Stimulated activated CD8-positive, alpha-beta memory T cell treated with anti-CD3 and anti-CD28 coated beads, Interleukin-15, amount 100 ng/mL, for 1 hour (primary cell): ENCODE measurements at regions not wholly inside any gene's neighbourhood (a gene's known extent, or its start where the extent isn't known, plus 50 kb on each side); places are given as distances from the start of the nearest gene placed in this dataset.

Source experiments
- DNase-seq: peaks from one replicate; pipeline ENCODE4 v3.0.0-alpha.2; 2020; ENCODE audit warnings: low read depth

DNA sequence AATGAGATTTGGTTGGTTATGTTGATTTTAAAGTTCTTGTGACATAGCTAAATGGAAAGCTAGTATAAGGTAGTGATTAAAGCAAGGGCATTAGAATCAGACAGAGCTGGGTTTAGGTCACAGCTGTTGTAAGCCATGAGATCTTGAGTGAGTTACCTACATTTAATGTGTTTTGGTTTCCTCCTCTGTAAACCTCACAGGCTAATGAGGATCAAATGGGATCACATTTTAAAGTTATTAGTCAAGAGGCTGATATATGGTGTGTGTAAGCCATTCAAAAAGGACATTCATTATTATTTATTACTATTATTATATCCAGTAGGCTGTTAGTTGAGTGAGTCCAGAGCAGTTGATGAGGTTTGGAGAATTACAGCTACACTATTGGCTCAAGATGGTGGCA, 416.2 kb downstream of the IRS1 start:
- DNase-seq, result no peak

DNA sequence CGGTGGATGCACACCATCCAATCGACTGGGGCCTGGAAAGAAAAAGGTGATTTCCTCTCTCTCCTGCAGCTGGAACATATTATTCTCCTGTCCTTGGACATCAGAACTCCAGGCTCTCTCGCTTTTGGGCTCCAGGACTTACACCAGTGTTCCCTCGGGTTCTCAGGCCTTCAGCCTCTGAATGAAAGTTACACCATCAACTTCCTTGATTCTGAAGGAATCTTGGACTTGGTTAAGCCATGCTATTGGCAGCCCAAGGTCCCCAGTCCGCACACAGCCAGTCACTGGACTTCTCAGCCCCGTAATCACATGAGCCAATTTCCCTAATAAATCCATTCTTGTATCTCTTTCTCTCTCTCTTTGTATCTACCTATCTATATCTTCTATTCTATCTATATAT, 418.9 kb downstream of the IRS1 start:
- no peak for DNase-seq

DNA sequence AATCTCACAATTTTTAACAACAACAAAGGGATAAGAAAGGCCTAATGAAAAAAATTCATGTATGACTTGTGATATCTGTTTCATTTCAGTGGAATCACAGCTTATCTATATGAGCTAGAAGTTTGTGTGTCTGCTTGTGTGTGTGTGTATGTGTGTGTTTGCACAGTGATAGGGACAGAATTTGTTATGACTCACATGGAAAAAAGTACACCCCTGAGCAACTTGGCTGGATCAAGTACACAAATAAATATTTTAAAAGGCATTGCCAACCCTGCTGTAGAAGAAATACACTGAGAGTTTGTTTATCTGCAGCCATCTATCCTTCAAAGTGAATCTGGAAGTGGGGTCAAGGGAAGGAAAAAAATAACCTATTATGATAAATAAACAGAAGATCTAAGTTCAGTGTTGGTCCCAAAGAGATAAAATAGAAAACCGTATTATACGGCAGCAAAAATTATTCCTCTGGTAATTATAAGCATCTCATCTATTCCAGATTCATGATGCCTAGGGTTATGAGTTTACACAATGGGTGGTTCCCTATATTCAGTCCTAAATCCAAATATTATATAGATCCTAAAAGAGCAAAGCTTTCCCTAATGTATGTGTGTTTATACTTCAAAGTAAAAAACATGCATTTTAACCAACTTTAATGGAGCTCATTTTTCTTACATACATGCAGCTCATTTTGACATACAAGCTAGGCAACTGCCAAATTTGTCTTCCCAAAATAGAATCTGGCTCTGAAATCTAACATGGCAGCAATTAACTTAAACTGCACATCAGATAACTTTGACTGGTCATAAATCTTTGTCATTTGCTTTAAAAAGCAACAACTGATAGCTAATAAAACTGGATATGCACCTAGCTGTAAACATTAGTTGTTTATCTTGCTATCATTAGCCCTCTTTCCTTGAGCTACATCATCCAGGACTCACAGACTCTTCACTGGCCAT, 420.6 kb downstream of the IRS1 start:
- no peak for DNase-seq

DNA sequence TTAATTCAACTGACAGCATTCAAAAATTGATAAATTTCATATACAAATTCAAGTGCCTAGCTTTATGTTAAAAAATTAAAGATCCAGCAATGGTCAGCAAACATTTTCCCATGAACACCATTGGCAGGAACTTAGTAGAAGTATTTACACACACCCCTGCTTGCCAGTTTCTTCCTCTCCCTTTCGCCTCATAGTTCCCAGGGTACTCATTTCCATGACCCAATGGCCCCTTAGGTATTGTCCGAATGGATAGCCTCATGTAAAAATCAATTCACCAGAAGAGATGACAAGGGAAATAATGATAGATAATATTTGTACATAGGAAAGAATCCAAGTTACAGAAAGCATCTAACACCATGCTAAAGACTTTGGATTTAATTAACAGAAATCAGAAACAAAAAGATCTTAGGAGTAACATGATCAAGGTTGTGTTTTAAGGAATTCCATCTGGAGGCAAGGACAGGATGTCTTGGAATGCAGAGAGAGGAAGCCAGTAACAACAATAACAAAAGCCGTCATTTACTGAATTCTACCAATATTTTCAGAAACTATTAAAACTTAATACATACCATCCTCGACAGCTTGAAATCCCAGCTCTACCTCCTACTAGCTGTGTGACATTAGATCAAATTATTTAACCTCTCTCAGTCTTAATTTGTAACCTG, 423.0 kb downstream of the IRS1 start:
- no peak for DNase-seq

DNA sequence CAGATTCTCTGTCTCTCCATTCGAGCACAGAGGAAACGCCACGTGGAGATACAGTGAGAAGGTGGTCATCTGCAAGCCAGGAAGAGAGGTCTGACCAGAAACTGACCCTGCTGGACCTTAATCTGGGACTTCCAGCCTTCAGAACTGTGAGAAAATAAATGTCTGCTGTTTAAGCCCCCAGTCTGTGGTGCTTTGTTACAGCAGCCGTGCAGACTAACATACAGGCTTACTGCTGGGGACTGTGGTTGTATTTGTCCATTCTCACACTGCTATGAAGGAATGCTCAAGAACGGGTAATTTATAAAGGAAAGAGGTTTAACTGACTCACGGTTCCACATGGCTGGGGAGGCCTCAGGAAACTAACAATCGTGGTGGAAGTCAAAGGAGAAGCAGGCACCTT, 432.7 kb downstream of the IRS1 start:
- DNase-seq, result no peak

DNA sequence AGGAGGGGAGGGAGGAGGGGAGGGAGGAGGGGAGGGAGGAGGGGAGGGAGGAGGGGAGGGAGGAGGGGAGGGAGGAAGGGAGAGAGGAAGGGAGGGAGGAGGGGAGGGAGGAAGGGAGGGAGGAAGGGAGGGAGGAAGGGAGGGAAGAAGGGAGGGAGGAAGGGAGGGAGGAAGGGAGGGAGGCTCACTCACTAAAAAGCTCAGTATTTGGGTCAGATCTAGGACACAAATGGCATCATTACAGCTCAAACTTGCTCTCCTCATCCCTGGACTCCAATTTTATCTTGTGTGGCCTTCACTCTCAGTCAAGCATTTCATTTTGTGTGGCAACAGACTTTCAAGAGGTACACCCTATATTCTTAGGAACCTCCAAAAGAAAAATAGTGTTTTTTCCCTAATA, 435.4 kb downstream of the IRS1 start:
- no peak for DNase-seq

DNA sequence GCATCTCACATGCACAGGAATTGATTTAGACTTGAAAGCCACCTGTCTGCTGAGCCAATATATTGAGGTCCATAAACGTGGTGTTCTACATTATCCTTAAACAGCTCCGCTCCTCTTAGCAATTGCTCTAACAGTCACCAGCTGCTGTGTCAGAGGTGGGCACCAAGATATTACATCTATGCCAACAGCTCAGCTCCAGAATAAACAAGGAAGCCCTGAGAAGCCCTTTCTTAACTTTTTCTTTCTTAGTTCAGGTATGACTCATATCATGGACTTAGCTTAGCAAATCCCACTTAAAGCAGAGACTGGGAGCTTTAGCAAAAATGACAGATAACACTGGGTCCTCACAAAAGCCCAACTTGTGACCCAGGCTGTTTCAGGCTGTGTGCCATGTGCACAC, 436.6 kb downstream of the IRS1 start:
- no peak for DNase-seq

DNA sequence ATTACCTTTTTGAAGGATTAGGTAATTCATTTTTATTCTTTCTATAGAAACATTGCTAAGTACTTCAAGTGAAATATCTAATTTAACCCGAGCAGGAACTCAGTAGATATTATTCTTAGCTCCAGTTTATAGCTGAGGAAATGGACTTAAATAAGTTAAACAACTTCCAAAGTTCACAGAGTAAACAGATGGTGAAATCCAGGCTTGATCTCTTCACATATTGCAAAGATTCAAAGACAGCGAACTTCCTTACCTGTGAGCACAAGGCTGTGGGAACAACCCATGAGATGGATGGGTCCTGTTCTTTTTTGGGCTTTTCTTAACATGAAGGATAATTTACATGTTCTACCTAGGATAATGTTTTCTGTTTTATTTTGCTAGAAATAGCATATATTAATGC, 439.0 kb downstream of the IRS1 start:
- no peak for DNase-seq

DNA sequence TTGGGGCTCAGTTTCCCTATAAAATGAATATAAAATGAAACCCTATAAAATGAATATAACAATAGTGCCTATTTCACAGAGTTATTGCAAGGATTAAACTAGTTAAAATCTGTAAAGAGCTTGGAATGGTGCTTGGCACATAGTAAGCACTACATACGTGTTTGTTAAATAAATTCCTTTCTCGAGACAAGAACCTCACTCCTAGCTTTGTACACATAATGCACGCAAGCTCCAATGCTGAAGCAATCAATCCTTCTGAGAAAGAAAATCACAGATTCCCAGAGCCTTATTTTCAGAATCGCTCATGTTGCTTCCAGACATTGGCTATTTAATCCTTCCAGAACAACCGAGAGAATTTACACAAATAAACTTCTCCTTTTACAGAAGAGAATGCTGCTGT, 440.9 kb downstream of the IRS1 start:
- DNase-seq, result no peak

DNA sequence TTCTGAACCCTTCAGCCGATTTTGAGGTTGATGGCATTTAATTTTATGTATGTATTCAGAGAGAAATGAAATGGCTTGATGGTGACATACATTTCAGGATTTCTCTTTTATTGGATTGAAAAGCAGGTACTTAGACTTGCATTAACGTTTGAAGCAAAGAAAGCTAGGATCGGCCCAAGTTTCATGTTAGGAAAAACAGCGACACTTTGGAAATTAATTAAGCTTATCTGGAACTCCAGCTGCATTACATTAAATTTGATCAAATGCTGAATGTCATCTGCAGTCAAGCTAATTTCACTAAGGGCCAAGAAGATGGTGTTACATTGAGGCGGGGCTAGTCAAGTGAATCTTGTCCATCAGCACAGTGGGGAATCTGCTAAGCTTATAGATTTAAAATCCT, 441.8 kb downstream of the IRS1 start:
- no peak for DNase-seq

DNA sequence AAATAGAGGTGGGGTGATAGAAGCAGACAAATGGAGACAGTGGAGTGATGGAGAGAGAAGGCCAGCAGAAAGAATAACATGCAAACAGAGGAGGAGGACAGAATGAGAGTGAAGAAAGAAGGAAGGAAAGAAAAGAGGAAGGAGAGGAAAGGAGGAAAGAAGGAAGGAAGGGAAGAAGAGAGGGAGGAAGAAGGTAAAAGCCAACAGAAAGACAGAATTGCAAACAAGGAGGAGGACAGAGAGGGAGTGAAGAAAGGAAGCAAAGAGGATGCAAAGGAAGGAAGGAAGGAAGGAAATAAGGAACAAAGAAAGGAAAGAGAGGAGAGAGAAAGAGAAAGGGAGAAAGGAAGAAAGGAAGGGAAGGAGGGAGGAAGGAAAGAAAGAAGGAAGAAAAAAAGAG, 444.0 kb downstream of the IRS1 start:
- no peak for DNase-seq

DNA sequence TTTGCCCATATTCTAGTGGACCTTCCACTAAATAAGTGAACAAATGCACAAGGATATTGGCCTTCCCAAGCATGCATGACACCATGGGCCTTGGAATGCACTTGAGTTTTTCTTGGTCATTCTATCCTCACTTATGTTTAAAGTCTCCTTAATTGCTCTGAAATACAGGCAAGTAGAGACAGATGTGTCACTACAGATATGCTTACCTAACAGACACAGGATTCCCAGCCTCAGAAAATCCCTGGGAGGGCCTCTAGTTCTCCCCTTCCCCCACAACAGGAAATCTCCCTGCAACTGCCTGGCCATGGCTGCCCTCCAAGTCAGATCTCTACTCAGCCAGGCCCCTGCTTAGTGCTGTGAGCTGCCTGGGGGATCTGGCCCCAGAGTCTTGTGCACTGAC, 445.2 kb downstream of the IRS1 start:
- DNase-seq, result no peak

DNA sequence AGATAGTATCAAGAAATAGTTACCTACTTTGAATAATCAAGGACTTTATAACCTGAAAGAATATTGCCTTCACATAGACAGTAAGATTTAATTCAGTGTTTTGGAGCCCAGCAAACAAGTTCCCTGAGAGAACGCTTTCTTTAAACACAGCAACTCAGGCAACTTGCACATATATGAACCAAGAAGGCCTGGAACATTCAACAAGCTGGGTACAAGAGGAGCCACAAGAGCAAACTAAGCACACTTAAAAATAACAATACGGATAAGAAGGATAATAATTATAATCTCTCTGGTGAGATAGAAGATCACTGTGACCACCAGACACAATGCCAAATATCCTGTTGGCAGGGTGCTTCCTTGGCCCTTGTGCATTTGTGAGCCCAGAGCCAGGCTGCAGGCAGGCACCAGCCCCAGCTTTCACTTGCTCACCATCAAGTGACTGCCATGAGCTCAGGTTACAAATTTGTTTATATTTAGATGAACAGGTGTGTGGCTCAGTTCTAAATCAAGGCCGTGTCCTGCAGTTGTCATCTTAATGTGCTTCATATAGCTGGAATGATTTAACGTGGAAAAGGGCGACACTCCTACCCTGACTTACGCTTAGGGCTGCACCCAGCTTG, 446.6 kb downstream of the IRS1 start:
- no peak for DNase-seq

DNA sequence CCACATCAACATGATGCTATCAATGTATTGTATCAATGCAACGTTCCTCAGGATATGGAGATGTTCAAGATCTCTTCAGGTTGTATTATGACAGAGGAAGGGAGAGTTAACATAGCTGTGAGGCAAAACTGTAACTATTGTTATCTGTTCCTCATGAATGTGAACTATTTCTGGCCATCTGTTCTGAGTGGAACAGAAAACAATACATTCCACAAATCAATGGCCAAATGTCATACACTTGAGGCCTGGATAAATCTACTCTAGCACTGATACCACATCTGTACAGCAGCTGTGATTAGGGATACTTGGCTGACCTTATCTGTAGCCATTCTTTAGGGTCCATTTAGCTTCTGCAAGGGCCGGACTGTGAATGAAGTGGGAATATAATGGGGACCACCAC, 447.9 kb downstream of the IRS1 start:
- DNase-seq, result no peak

DNA sequence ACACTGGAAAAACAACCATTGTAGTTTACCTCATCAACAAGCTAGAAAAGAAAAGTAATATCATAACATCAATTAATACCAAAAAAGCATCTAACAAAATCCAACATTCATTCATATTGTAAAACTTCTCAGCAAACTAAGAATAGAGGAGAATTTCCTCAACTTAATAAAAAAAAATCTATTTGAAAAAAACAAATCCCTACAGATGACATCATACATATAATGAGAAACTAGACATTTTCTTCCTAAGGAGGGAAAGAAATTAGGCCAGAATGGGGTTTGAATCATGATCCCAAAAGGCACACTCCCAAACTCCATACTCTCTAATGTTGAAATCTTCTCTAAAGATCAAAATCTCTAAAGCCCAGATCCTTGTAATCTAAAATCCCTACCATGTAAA, 460.0 kb downstream of the IRS1 start:
- DNase-seq, result no peak

DNA sequence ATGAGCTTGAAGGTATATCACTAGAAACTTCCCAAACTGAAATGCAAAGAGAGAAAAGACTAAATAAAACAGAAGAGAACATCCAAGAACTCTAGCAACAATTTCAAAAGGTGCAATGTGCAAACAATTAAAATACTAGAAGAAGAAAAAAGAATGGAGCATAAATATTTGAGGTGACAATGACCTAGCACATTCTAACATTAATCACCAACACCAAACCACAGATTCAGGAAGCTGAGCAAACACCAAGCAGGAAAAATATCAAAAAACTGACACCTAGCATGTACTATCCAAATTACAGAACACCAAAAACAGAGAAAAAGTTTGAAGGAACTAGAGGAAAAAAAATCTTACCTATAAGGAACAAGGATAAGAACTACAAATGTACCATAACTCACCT, 460.8 kb downstream of the IRS1 start:
- no peak for DNase-seq

DNA sequence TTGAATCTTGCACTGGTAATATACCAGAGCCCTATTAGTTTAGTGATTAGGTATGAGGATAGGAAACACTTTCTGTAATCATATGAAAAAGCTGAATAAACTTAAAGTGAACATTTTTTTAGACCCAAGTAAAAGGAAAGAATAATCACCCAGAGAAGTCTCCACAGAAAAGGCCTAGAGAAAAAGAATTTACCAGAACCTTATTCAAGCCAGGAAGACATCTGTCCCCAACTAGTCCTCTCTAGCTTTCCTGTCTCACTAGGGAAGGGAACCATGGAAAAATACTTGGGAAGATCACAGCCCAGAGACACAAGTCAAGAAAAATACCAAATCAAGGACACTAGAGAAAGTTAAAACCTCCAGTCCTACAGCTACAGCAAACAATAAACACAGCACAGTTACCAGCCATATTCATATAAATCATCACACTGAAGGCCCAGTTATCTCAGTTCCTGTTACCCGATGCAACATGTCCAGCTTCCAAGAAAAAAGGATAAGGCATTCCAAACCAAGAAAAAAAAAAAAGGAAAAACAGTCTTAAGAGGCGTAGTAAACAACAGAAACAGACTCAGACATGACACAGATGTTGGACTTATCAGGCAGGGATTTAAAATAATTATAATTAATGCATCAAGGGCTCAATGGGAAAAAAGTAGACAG, 461.5 kb downstream of the IRS1 start:
- no peak for DNase-seq

DNA sequence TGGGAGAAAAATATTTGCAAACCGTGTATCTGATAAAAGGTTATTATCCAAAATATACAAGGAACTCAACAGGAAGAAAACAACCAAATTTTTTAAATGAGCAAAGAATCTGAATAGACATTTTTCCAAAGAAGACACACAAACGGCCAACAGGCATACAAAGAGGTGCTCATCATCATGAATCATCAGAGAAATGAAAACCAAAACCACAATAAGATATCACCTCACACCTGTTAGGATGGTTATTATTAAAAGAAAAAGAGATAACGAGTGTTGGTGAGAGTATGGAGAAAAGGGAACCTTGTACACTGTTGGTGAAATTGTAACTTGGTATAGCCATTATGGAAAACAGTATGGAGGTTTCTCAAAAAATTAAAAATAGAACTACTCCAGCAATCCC, 463.3 kb downstream of the IRS1 start:
- DNase-seq, result no peak

DNA sequence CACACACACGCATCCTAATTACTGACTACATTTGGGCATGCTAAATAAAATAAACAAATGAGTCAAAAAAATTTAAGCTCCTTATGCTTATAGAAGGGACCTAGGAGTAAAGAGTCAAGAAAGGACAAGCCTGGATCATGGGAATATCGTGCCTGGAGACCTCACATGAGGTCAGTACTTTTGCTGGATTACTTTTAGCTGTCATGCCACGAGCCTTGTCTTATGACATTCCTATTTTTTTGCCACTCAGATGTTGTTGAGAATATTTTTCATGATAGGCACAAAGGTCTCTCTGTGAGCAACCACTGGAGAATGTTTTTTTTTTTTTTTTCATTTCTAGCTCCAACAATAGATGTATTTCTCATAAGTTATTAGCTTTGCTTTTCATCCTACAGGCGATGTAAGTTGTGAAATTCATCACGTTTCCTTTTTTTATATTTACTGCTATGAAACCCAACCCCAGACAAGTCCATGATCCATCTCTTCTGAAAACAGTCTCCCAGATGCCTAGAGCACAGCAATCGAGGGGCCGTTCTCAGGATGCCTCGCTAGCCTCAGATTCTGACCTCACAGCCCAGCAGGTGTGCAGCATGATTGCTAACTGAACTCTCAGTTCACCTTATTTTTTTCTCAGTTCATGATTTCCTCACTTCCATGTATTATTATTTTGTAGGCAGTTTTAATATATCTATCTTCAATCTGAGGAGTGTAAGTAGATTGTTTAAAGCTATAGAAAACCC, 464.5 kb downstream of the IRS1 start:
- DNase-seq, result no peak

DNA sequence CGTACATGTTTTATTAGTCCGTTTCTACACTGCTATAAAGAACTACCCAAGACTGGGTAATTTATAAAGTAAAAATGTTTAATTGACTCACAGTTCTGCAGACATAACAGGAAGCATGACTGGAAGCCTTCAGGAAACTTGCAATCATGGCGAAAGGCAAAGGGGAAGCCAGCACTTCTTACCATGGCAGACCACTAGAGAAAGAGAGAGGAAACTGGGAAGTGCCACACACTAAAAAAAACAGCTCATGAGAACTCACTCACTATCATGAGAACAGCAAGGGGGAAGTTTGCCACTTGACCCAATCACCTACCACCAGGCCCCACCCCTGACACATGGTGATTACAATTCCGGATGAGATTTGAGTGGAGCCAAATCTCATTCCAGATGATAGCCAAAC, 466.2 kb downstream of the IRS1 start:
- no peak for DNase-seq

DNA sequence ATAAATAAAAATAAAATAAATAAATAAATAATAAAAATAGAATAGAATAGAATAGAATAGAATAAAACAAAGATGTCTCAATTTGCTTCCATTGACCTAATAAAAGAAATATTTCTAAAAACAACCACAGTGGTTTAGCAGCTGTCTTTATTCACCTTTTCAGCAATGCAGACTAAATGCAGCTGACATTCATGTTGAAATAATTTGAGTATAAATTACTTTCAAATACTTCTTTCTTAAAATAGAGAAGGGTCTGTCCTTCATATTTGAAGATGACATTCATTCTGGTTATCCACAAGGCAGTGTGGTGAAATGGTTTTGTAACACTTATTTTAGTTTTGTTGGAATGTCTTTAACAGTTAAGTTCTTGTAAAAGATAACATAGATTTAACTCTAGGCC, 469.4 kb downstream of the IRS1 start:
- DNase-seq, result no peak

DNA sequence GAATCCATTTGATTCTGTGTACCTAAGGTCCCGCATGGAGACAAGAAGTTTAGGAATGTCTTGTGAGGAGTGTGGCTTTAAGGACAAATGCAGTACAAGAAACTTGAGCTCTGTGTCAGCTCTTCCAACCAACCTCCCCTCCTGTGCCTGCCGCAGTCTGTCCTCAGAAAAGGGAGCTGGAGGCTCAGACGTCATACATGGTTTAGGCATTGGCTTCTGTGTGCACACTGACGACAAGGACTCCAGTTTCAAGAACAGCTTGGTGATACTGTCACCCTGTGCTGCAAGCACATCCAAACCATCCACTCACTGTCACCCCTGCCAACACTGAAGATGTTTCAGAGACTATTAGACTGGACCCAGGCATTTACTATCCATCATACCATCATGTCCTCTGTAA, 470.4 kb downstream of the IRS1 start:
- no peak for DNase-seq
